ENCODE measurements at regions not wholly inside any gene's neighbourhood (a gene's known extent, or its start where the extent isn't known, plus 50 kb on each side); places are given as distances from the start of the nearest gene placed in this dataset.
"Not testable (repeated sequence)": the region's sequence is repeated elsewhere in the genome, so short reads cannot be mapped to it uniquely, and the experiment has no call there.

DNA sequence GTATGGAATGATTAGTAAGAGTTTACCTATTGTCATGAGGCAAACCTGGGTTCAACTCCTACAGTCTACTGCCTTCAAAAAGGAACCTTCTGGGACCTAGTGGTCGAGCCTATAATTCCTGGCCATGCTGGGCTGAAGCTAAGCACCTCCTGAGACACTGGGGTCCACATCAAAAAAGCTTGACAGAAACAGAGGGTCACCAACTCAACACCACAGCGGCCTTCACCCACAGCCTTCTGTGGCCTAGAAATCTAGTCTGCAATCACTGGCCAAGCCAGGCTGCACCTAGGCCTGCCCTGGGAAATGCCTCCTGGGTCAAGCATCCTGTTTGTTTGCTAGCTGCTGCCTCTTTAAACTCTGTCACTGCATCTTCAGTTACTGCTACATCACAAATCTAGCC, 153.9 kb upstream of the C11orf58 start:
- 84 to 100% methylated on average over 1 to 2 of the region's 2 CpGs for WGBS, 2 donors

DNA sequence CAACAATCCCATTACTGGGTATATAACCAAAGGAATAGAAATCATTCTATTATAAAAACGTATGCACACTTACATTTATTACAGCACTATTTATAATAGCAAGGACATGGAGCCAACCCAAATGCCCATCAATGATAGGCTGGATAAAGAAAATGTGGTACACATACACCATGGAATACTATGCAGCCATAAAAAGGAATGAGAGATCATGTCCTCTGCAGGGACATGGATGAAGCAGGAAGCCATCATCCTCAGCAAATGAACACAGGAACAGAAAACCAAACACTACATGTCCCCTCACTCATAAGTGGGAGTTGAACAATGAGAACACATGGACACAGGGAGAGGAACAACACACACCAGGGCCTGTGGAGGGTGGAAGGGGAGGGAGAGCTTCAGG, 157.4 kb upstream of the C11orf58 start:
- H3K9me3 ChIP-seq; H3K36me3 ChIP-seq; ATAC-seq (ENCODE audit: low FRiP score in 2 of 2); H3K27ac ChIP-seq; H3K27me3 ChIP-seq; DNase-seq; H3K4me1 ChIP-seq; H3K4me3 ChIP-seq: not testable (repeated sequence)
- WGBS, 2 donors: 88 to 90% methylated on average over 1 of the region's 1 CpG

More for the DNA sequence above, 153.9 kb upstream of the C11orf58 start:
- DNase-seq (no peak), ATAC-seq (ENCODE audit: low FRiP score in 2 of 2) (no peak)
- no peaks in the 10 kb centered on the region for H3K36me3 ChIP-seq
- H3K4me1 ChIP-seq: no peaks in the 10 kb centered on the region
- no peak overlapping the region for H3K4me3 ChIP-seq
- no peaks in the 10 kb centered on the region for H3K27me3 ChIP-seq
- no peak overlapping the region for H3K27ac ChIP-seq
- no peak for TF ChIP-seq POLR2A (IDR thresholded peaks at IDR 0.05)
- TF ChIP-seq POLR2AphosphoS5 (IDR thresholded peaks at IDR 0.05): no peak
- TF ChIP-seq, protein P1, sequence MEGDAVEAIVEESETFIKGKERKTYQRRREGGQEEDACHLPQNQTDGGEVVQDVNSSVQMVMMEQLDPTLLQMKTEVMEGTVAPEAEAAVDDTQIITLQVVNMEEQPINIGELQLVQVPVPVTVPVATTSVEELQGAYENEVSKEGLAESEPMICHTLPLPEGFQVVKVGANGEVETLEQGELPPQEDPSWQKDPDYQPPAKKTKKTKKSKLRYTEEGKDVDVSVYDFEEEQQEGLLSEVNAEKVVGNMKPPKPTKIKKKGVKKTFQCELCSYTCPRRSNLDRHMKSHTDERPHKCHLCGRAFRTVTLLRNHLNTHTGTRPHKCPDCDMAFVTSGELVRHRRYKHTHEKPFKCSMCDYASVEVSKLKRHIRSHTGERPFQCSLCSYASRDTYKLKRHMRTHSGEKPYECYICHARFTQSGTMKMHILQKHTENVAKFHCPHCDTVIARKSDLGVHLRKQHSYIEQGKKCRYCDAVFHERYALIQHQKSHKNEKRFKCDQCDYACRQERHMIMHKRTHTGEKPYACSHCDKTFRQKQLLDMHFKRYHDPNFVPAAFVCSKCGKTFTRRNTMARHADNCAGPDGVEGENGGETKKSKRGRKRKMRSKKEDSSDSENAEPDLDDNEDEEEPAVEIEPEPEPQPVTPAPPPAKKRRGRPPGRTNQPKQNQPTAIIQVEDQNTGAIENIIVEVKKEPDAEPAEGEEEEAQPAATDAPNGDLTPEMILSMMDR (IDR thresholded peaks at IDR 0.05): no peak
- no peak for TF ChIP-seq EP300 (IDR thresholded peaks at IDR 0.05)
- no peaks in the 10 kb centered on the region for H3K9me3 ChIP-seq

DNA sequence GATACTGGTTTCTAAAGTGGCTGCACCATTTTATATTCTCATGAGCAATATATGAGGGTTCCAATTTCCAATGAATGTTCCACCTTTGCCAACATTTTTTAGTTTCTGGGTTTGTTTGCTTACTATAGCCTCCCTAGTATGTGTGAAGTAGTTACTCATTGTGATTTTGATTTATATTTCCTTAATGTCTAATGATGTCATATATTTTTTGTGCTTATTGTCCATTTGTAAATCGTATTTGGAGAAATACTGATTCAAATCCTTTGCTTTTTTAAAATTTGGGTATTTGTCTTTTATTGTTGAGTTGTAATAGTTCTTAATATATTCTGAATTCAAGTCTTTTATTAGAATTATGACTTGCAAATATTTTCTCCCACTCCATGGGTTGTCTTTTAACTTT, 161.0 kb upstream of the C11orf58 start:
- no peak overlapping the region for H3K4me3 ChIP-seq

DNA sequence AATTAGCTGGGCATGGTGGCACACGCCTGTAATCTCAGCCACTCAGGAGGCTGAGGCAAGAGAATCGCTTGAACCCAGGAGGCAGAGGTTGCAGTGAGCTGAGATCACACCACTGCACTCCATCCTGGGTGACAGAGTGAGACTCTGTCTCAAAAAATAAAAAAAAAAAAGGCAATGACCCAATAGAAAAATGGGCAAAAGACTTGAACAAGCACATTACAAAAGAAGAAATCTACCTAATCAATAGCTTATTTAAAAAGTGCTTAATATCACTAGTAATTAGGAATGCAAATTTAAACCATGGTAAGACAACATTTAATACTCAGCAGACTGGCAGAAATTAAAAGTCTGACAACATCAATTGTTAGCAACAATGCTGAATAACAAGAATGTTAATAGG, 163.6 kb upstream of the C11orf58 start:
- 82 to 97% methylated on average over 2 of the region's 2 CpGs for WGBS, 2 donors
- H3K27ac ChIP-seq; ATAC-seq (ENCODE audit: low FRiP score in 2 of 2); H3K4me3 ChIP-seq; DNase-seq; H3K4me1 ChIP-seq; H3K9me3 ChIP-seq; H3K36me3 ChIP-seq; H3K27me3 ChIP-seq: not testable (repeated sequence)

More for the DNA sequence above, 161.0 kb upstream of the C11orf58 start:
- WGBS, 2 donors: 70 to 88% methylated on average over 1 of the region's 1 CpG
- Histone ChIP-seq H3K9me3 (no peaks in the 10 kb centered on the region), H3K36me3 (no peaks in the 10 kb centered on the region), H3K27me3 (no peaks in the 10 kb centered on the region), H3K4me1 (no peaks in the 10 kb centered on the region), H3K27ac (no peak overlapping the region)
- TF ChIP-seq POLR2AphosphoS5 (IDR thresholded peaks at IDR 0.05): no peak
- TF ChIP-seq EP300 (IDR thresholded peaks at IDR 0.05): no peak
- no peak for TF ChIP-seq POLR2A (IDR thresholded peaks at IDR 0.05)
- TF ChIP-seq, protein P1 (IDR thresholded peaks at IDR 0.05): no peak
- ATAC-seq (ENCODE audit: low FRiP score in 2 of 2) (no peak), DNase-seq (no peak)

DNA sequence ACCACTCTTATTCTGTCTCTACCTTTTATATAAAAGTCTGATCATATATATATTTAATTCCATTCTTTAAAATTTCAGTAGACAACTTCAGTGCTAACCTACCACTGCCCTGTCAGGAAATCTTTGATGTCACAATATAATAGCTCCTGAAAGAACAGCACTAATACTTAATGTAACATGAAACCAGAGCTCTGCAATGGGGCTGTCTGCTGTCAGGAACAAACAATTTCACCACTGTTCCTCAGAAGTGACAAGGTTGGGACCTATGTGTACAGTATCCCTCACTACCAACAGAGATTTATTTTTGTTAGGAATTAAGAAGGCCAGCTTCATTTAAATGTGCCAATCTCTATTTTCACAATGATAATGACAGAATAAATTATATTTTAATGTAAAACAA, 165.5 kb upstream of the C11orf58 start:
- Histone ChIP-seq H3K27me3 (no peaks in the 10 kb centered on the region), H3K4me3 (no peak overlapping the region), H3K27ac (no peak overlapping the region), H3K9me3 (no peaks in the 10 kb centered on the region), H3K36me3 (no peaks in the 10 kb centered on the region), H3K4me1 (no peaks in the 10 kb centered on the region)
- TF ChIP-seq POLR2AphosphoS5 (IDR thresholded peaks at IDR 0.05): no peak
- TF ChIP-seq EP300 (IDR thresholded peaks at IDR 0.05): no peak
- TF ChIP-seq POLR2A (IDR thresholded peaks at IDR 0.05): no peak
- TF ChIP-seq, protein P1 (IDR thresholded peaks at IDR 0.05): no peak
- no peak for DNase-seq
- no peak for ATAC-seq (ENCODE audit: low FRiP score in 2 of 2)

DNA sequence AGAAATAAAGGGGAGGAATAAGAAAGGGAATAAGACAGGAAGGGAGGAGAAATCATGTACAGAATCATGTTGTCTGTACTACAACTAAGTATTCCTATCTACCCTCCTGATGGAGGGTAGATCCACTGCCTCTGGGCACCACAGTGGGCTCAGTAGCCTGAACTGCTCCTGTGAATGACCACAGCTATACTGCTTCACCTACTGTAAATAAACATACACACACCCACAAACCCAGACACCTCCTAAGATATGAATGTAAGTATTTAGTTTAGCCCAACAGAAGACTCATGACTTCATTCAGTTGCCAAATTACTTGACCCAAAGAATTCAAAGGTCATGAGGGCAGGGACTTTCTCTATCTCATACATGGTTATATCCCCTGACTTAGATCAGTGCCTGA, 177.3 kb upstream of the C11orf58 start:
- Histone ChIP-seq H3K27ac (no peak overlapping the region), H3K36me3 (no peaks in the 10 kb centered on the region), H3K4me3 (no peak overlapping the region), H3K4me1 (no peaks in the 10 kb centered on the region), H3K9me3 (no peaks in the 10 kb centered on the region), H3K27me3 (no peaks in the 10 kb centered on the region)
- TF ChIP-seq, protein P1 (IDR thresholded peaks at IDR 0.05): no peak
- TF ChIP-seq POLR2AphosphoS5 (IDR thresholded peaks at IDR 0.05) (no peak), POLR2A (IDR thresholded peaks at IDR 0.05) (no peak), EP300 (IDR thresholded peaks at IDR 0.05) (no peak)
- DNase-seq (no peak), ATAC-seq (ENCODE audit: low FRiP score in 2 of 2) (no peak)
